Smooth muscle cell (in vitro differentiated cells): ENCODE measurements at regions not wholly inside any gene's neighbourhood (a gene's known extent, or its start where the extent isn't known, plus 50 kb on each side); places are given as distances from the start of the nearest gene placed in this dataset.

Source experiments
- DNase-seq: peaks from one replicate; lab custom pipeline; 2025; ENCODE audit not compliant: unreplicated experiment; lab: John Stamatoyannopoulos, UW
- H2AFZ ChIP-seq: fragments of 200-600 bp; sonication (generic); 2 replicates; pipeline ENCODE4 v1.6.0; 2016; ENCODE audit warnings: antibody characterized with exemption, low read depth, mild to moderate bottlenecking
- H3F3A ChIP-seq: fragments of 200-600 bp; sonication (generic); 2 replicates; pipeline ENCODE4 v1.6.0; 2017; ENCODE audit warnings: antibody characterized with exemption, low read depth
- H3K27ac ChIP-seq: fragments of 200-600 bp; sonication (generic); 2 replicates; pipeline ENCODE4 v1.5.1; 2016; ENCODE audit warnings: low read depth, mild to moderate bottlenecking
- H3K27me3 ChIP-seq: fragments of 200-600 bp; sonication (generic); 2 replicates; pipeline ENCODE4 v1.6.1; 2016; ENCODE audit warnings: low read depth, mild to moderate bottlenecking
- H3K36me3 ChIP-seq: fragments of 200-600 bp; sonication (generic); 2 replicates; pipeline ENCODE4 v1.5.1; 2016; ENCODE audit warnings: low read depth
- H3K4me1 ChIP-seq: fragments of 200-600 bp; sonication (generic); 2 replicates; pipeline ENCODE4 v1.5.1; 2016; ENCODE audit warnings: low read depth
- H3K4me2 ChIP-seq: fragments of 200-600 bp; sonication (generic); 2 replicates; pipeline ENCODE4 v1.6.0; 2016; ENCODE audit warnings: mild to moderate bottlenecking
- H3K4me3 ChIP-seq: fragments of 200-600 bp; sonication (generic); 2 replicates; pipeline ENCODE4 v1.5.1; 2016; ENCODE audit warnings: mild to moderate bottlenecking
- H3K79me2 ChIP-seq: fragments of 200-600 bp; sonication (generic); 2 replicates; pipeline ENCODE4 v1.6.0; 2016; ENCODE audit warnings: low read depth, mild to moderate bottlenecking
- H3K9ac ChIP-seq: fragments of 200-600 bp; sonication (generic); 2 replicates; pipeline ENCODE4 v1.6.0; 2016; ENCODE audit warnings: low read depth
- H3K9me3 ChIP-seq: fragments of 200-600 bp; sonication (generic); replicated peaks from 2 replicates; pipeline ENCODE4 v1.5.1; 2016; ENCODE audit warnings: low read depth
- H4K20me1 ChIP-seq: fragments of 200-600 bp; sonication (generic); 2 replicates; pipeline ENCODE4 v1.6.0; 2016; ENCODE audit warnings: low read depth
- CTCF ChIP-seq: fragments of 200-600 bp; sonication (generic); IDR thresholded peaks from 2 replicates; pipeline ENCODE4 v1.5.1; 2017; ENCODE audit warnings: borderline replicate concordance, mild to moderate bottlenecking, antibody characterized with exemption; ENCODE audit not compliant: insufficient read depth, poor library complexity, severe bottlenecking
- WGBS: methylation state at CpG from one replicate; pipeline ENCODE4 v1.1.7; 2016; ENCODE audit warnings: low lambda C conversion rate; 5-methylcytosine and 5-hydroxymethylcytosine counted together

- Histone ChIP-seq H3K9me3 (no peaks in the 10 kb centered on the region), H3K27me3 (no peaks in the 10 kb centered on the region), H3K36me3 (no peaks in the 10 kb centered on the region), H3K27ac (no peak overlapping the region), H2AFZ (no peak overlapping the region), H3K4me3 (no peak overlapping the region), H4K20me1 (no peaks in the 10 kb centered on the region), H3F3A (no peaks in the 10 kb centered on the region), H3K9ac (no peak overlapping the region), H3K4me1 (no peaks in the 10 kb centered on the region), H3K79me2 (no peaks in the 10 kb centered on the region), H3K4me2 (no peak overlapping the region)
- TF ChIP-seq CTCF = no peak
- no peak for DNase-seq
These were observed 1162.5 kb downstream of the MRPL39 start for GRCh38 chr21:24444736-24445135.

GRCh38 chr21:24436236-24436635 lies 1171.0 kb downstream of the MRPL39 start:
- H3K9me3 ChIP-seq = peaks cover 3% of the 10 kb centered on the region
- no peak overlapping the region for H3K4me3 ChIP-seq
- no peak overlapping the region for H3K9ac ChIP-seq
- no peaks in the 10 kb centered on the region for H3F3A ChIP-seq
- no peaks in the 10 kb centered on the region for H3K79me2 ChIP-seq
- H3K4me2 ChIP-seq = no peak overlapping the region
- DNase-seq = no peak
- no peak overlapping the region for H2AFZ ChIP-seq
- H3K36me3 ChIP-seq = no peaks in the 10 kb centered on the region
- H3K4me1 ChIP-seq = no peaks in the 10 kb centered on the region
- WGBS = 38% methylated on average over 1 of the region's 1 CpG
- no peaks in the 10 kb centered on the region for H4K20me1 ChIP-seq
- TF ChIP-seq CTCF = no peak
- H3K27me3 ChIP-seq = no peaks in the 10 kb centered on the region
- no peak overlapping the region for H3K27ac ChIP-seq

- Histone ChIP-seq H3K27ac (no peak overlapping the region), H3K4me3 (no peak overlapping the region), H2AFZ (no peak overlapping the region), H3K27me3 (no peaks in the 10 kb centered on the region), H3K36me3 (no peaks in the 10 kb centered on the region), H3K9ac (no peak overlapping the region), H3K4me2 (no peak overlapping the region), H3F3A (no peaks in the 10 kb centered on the region), H4K20me1 (no peaks in the 10 kb centered on the region), H3K9me3 (no peaks in the 10 kb centered on the region), H3K4me1 (no peaks in the 10 kb centered on the region), H3K79me2 (no peaks in the 10 kb centered on the region)
- no peak for DNase-seq
- 85% methylated on average over 8 of the region's 8 CpGs for WGBS
- TF ChIP-seq CTCF = no peak
These were observed 1178.6 kb downstream of the MRPL39 start for GRCh38 chr21:24428591-24429199.

- no peaks in the 10 kb centered on the region for H4K20me1 ChIP-seq
- no peaks in the 10 kb centered on the region for H3K36me3 ChIP-seq
- no peak for TF ChIP-seq CTCF
- no peak overlapping the region for H3K4me3 ChIP-seq
- DNase-seq = no peak
- no peak overlapping the region for H3K9ac ChIP-seq
- 58% methylated on average over 4 of the region's 4 CpGs for WGBS
- H3K4me2 ChIP-seq = no peak overlapping the region
- no peaks in the 10 kb centered on the region for H3K79me2 ChIP-seq
- no peak overlapping the region for H2AFZ ChIP-seq
- H3K4me1 ChIP-seq = no peaks in the 10 kb centered on the region
- peaks cover 5% of the 10 kb centered on the region for H3K9me3 ChIP-seq
- H3F3A ChIP-seq = no peaks in the 10 kb centered on the region
- no peaks in the 10 kb centered on the region for H3K27me3 ChIP-seq
- H3K27ac ChIP-seq = no peak overlapping the region
These were observed 1182.5 kb downstream of the MRPL39 start for GRCh38 chr21:24424776-24425175.
